Gastrocnemius medialis (tissue), 4 donors: ENCODE measurements at regions not wholly inside any gene's neighbourhood (a gene's known extent, or its start where the extent isn't known, plus 50 kb on each side); places are given as distances from the start of the nearest gene placed in this dataset.

Experiments used
- ATAC-seq, 2 donors: fragments of 150-250 bp; one replicate each; pipeline ENCODE4 v1.9.1; 2016
- DNase-seq, 2 donors: peaks; one replicate each; pipeline ENCODE4 v3.0.0-alpha.2; 2019
- H3K27ac ChIP-seq, 4 donors: fragments of 200-600 bp; sonication (generic); 1 replicate in 1 of 4; 2 replicates in 3 of 4; pipeline ENCODE4 v1.5.1; 2016 to 2018; ENCODE audit warnings: mild to moderate bottlenecking in 2 of 4, moderate library complexity in 1 of 4
- H3K27me3 ChIP-seq, 3 donors: fragments of 200-600 bp; sonication (generic) in 2 of 3; 1 replicate in 1 of 3; 2 replicates in 2 of 3; pipeline versions ENCODE4 v1.5.1 to v1.6.0; 2016 to 2019; ENCODE audit warnings: mild to moderate bottlenecking in 1 of 3, moderate library complexity in 1 of 3
- H3K36me3 ChIP-seq, 2 donors: fragments of 200-600 bp; sonication (generic) in 1 of 2; one replicate each; pipeline ENCODE4 v1.5.1; 2017 to 2018
- H3K4me1 ChIP-seq, 2 donors: fragments of 200-600 bp; sonication (generic) in 1 of 2; one replicate each; pipeline ENCODE4 v1.5.1; 2016 to 2017; ENCODE audit warnings: mild to moderate bottlenecking in 2 of 2
- H3K4me3 ChIP-seq, 4 donors: fragments of 200-600 bp; sonication (generic) in 3 of 4; 1 replicate in 1 of 4; 2 replicates in 3 of 4; pipeline ENCODE4 v1.5.1; 2016 to 2019; ENCODE audit warnings: mild to moderate bottlenecking in 2 of 4
- H3K9me3 ChIP-seq, 3 donors: fragments of 200-600 bp; sonication (generic) in 2 of 3; 1 replicate in 1 of 3; 2 replicates in 2 of 3; pipeline ENCODE4 v1.5.1; 2016 to 2019
- CTCF ChIP-seq, 5 experiments: fragments of 450-650 bp in 3 of 5; fragments of 200-600 bp in 2 of 5; sonication (generic) in 2 of 5; IDR thresholded peaks in 4 of 5; conservative IDR thresholded peaks in 1 of 5; 1 replicate in 4 of 5; 2 replicates in 1 of 5; pipeline ENCODE4 v1.5.1; 2016 to 2019; ENCODE audit warnings: antibody characterized with exemption in 5 of 5, mild to moderate bottlenecking in 3 of 5, moderate library complexity in 3 of 5
- POLR2A ChIP-seq, 2 donors: fragments of 450-650 bp; IDR thresholded peaks; one replicate each; pipeline ENCODE4 v1.6.1; 2017; ENCODE audit warnings: antibody characterized with exemption in 2 of 2, mild to moderate bottlenecking in 2 of 2, moderate library complexity in 2 of 2
- in situ Hi-C, 4 donors: fragments of 200-750 bp; cut with MboI; loops; one replicate each; pipeline versions ENCODE4 v1.15.0 to v1.8.0; 2017; ENCODE audit warnings: low sequenced_read_pairs in 4 of 4
- intact Hi-C: fragments of 100-400 bp; cut with DNase I; formaldehyde crosslinking; loops from one replicate; pipeline ENCODE4 v1.15.1; 2023; ENCODE audit warnings: low total_unique reads

- no peaks in the 10 kb centered on the region for H3K36me3 ChIP-seq
- no peaks in the 10 kb centered on the region for H3K9me3 ChIP-seq
- H3K27me3 ChIP-seq, result no peaks in the 10 kb centered on the region
- intact Hi-C loops (no loop called here), in situ Hi-C loops (no loop called here)
- no peak for TF ChIP-seq POLR2A (IDR thresholded peaks at IDR 0.05)
- no peak for TF ChIP-seq CTCF (IDR thresholded peaks at IDR 0.05 in 4 of 5, conservative IDR thresholded peaks at IDR 0.05 in 1 of 5)
- no peak overlapping the region for H3K27ac ChIP-seq
- no peaks in the 10 kb centered on the region for H3K4me1 ChIP-seq
- no peak for DNase-seq
- no peak for ATAC-seq
- no peak overlapping the region for H3K4me3 ChIP-seq
Observed at GRCh38 chrX:46250151-46250550, 295.1 kb downstream of the ZNF674 start.

- Histone ChIP-seq H3K36me3 (no peaks in the 10 kb centered on the region), H3K4me3 (no peak overlapping the region), H3K27me3 (no peaks in the 10 kb centered on the region), H3K4me1 (no peaks in the 10 kb centered on the region), H3K9me3 (no peaks in the 10 kb centered on the region), H3K27ac (no peak overlapping the region)
- no peak for ATAC-seq
- TF ChIP-seq POLR2A (IDR thresholded peaks at IDR 0.05) (no peak), CTCF (IDR thresholded peaks at IDR 0.05 in 4 of 5, conservative IDR thresholded peaks at IDR 0.05 in 1 of 5) (no peak)
- in situ Hi-C loops, result no loop called here
- intact Hi-C loops, result no loop called here
- no peak for DNase-seq
Observed at GRCh38 chrX:46247456-46247855, 297.8 kb downstream of the ZNF674 start.

- Histone ChIP-seq H3K27me3 (no peaks in the 10 kb centered on the region), H3K4me1 (no peaks in the 10 kb centered on the region), H3K9me3 (no peaks in the 10 kb centered on the region), H3K4me3 (no peak overlapping the region), H3K36me3 (no peaks in the 10 kb centered on the region), H3K27ac (no peak overlapping the region)
- intact Hi-C loops, result no loop called here
- ATAC-seq (no peak), DNase-seq (no peak)
- in situ Hi-C loops, result no loop called here
- TF ChIP-seq POLR2A (IDR thresholded peaks at IDR 0.05) (no peak), CTCF (IDR thresholded peaks at IDR 0.05 in 4 of 5, conservative IDR thresholded peaks at IDR 0.05 in 1 of 5) (no peak)
Observed at GRCh38 chrX:46244451-46244850, 300.8 kb downstream of the ZNF674 start.

GRCh38 chrX:46236411-46236810, 308.8 kb downstream of the ZNF674 start:
- ATAC-seq (no peak), DNase-seq (no peak)
- intact Hi-C loops (no loop called here), in situ Hi-C loops (no loop called here)
- no peaks in the 10 kb centered on the region for H3K36me3 ChIP-seq
- no peaks in the 10 kb centered on the region for H3K4me1 ChIP-seq
- TF ChIP-seq CTCF (IDR thresholded peaks at IDR 0.05 in 4 of 5, conservative IDR thresholded peaks at IDR 0.05 in 1 of 5) (no peak), POLR2A (IDR thresholded peaks at IDR 0.05) (no peak)
- no peaks in the 10 kb centered on the region for H3K9me3 ChIP-seq
- H3K4me3 ChIP-seq, result no peak overlapping the region
- H3K27ac ChIP-seq, result no peak overlapping the region
- no peaks in the 10 kb centered on the region for H3K27me3 ChIP-seq

- H3K27ac ChIP-seq, result no peak overlapping the region
- no peaks in the 10 kb centered on the region for H3K27me3 ChIP-seq
- no peak overlapping the region for H3K4me3 ChIP-seq
- ATAC-seq (no peak), DNase-seq (no peak)
- intact Hi-C loops (no loop called here), in situ Hi-C loops (no loop called here)
- TF ChIP-seq POLR2A (IDR thresholded peaks at IDR 0.05) (no peak), CTCF (IDR thresholded peaks at IDR 0.05 in 4 of 5, conservative IDR thresholded peaks at IDR 0.05 in 1 of 5) (no peak)
- no peaks in the 10 kb centered on the region for H3K36me3 ChIP-seq
- H3K4me1 ChIP-seq, result no peaks in the 10 kb centered on the region
- no peaks in the 10 kb centered on the region for H3K9me3 ChIP-seq
Observed at GRCh38 chrX:46235778-46236177, 309.4 kb downstream of the ZNF674 start.
